VCaP (cell line): ENCODE measurements at regions not wholly inside any gene's neighbourhood (a gene's known extent, or its start where the extent isn't known, plus 50 kb on each side); places are given as distances from the start of the nearest gene placed in this dataset.
"Not testable (repeated sequence)": the region's sequence is repeated elsewhere in the genome, so short reads cannot be mapped to it uniquely, and the experiment has no call there.

Source experiments
- H3K27ac ChIP-seq: fragments of 450-650 bp; 2 replicates; pipeline ENCODE4 v1.5.1; 2017
- CTCF ChIP-seq: fragments of 450-650 bp; conservative IDR thresholded peaks from 2 replicates; pipeline ENCODE4 v1.5.1; 2017; ENCODE audit warnings: mild to moderate bottlenecking, moderate library complexity

- no peak for TF ChIP-seq CTCF
- H3K27ac ChIP-seq, result no peak overlapping the region
These were observed 91.9 kb downstream of the MED10 start for GRCh38 chr5:6286404-6286803.

GRCh38 chr5:6284491-6284890 is 93.9 kb downstream of the MED10 start:
- not testable (repeated sequence) for H3K27ac ChIP-seq

- TF ChIP-seq CTCF, result no peak
- H3K27ac ChIP-seq, result no peak overlapping the region
These were observed 96.0 kb downstream of the MED10 start for GRCh38 chr5:6282352-6282751.

- no peak overlapping the region for H3K27ac ChIP-seq
- no peak for TF ChIP-seq CTCF
These were observed 96.5 kb downstream of the MED10 start for GRCh38 chr5:6281818-6282217.

- no peak for TF ChIP-seq CTCF
These were observed 97.8 kb downstream of the MED10 start for GRCh38 chr5:6280425-6281100.

GRCh38 chr5:6279607-6280006 is 98.7 kb downstream of the MED10 start:
- no peak for TF ChIP-seq CTCF
- no peak overlapping the region for H3K27ac ChIP-seq

More at GRCh38 chr5:6280425-6281100, 97.8 kb downstream of the MED10 start:
- no peak overlapping the region for H3K27ac ChIP-seq

GRCh38 chr5:6274846-6275543 is 103.4 kb downstream of the MED10 start:
- H3K27ac ChIP-seq, result no peak overlapping the region
- TF ChIP-seq CTCF, result no peak

GRCh38 chr5:6273749-6274148 is 104.6 kb downstream of the MED10 start:
- no peak for TF ChIP-seq CTCF
- H3K27ac ChIP-seq, result no peak overlapping the region
